ENCODE measurements at regions not wholly inside any gene's neighbourhood (a gene's known extent, or its start where the extent isn't known, plus 50 kb on each side); places are given as distances from the start of the nearest gene placed in this dataset.
"Not testable (repeated sequence)": the region's sequence is repeated elsewhere in the genome, so short reads cannot be mapped to it uniquely, and the experiment has no call there.

GRCh38 chr18:52063923-52064322 is 276.1 kb upstream of the DCC start:
- DNase-seq (ENCODE audit: low spot score): no peak

- DNase-seq (ENCODE audit: low spot score): no peak
Measured at GRCh38 chr18:52069201-52069600, 270.8 kb upstream of the DCC start.

- no peak for DNase-seq (ENCODE audit: low spot score)
Measured at GRCh38 chr18:52070291-52070756, 269.7 kb upstream of the DCC start.

- DNase-seq (ENCODE audit: low spot score): no peak
Measured at GRCh38 chr18:52077251-52077983, 262.6 kb upstream of the DCC start.

GRCh38 chr18:52082246-52082645 is 257.8 kb upstream of the DCC start:
- DNase-seq (ENCODE audit: low spot score): no peak

- DNase-seq (ENCODE audit: low spot score): no peak
Measured at GRCh38 chr18:52087140-52087539, 252.9 kb upstream of the DCC start.

GRCh38 chr18:52090005-52090404 is 250.0 kb upstream of the DCC start:
- DNase-seq (ENCODE audit: low spot score): no peak

- no peak for DNase-seq (ENCODE audit: low spot score)
Measured at GRCh38 chr18:52093171-52093570, 246.8 kb upstream of the DCC start.

GRCh38 chr18:52118684-52119083 is 221.3 kb upstream of the DCC start:
- DNase-seq (ENCODE audit: low spot score): no peak

- no peak for DNase-seq (ENCODE audit: low spot score)
Measured at GRCh38 chr18:52130624-52131301, 209.2 kb upstream of the DCC start.

- DNase-seq (ENCODE audit: low spot score): no peak
Measured at GRCh38 chr18:52131845-52132244, 208.2 kb upstream of the DCC start.

GRCh38 chr18:52136532-52136931 is 203.5 kb upstream of the DCC start:
- DNase-seq (ENCODE audit: low spot score): no peak

- DNase-seq (ENCODE audit: low spot score): no peak
Measured at GRCh38 chr18:52140986-52141385, 199.0 kb upstream of the DCC start.

- DNase-seq (ENCODE audit: low spot score): no peak
Measured at GRCh38 chr18:52150050-52150449, 189.9 kb upstream of the DCC start.

- no peak for DNase-seq (ENCODE audit: low spot score)
Measured at GRCh38 chr18:52152036-52152435, 188.0 kb upstream of the DCC start.

GRCh38 chr18:52156166-52156565 is 183.8 kb upstream of the DCC start:
- DNase-seq (ENCODE audit: low spot score): no peak

- DNase-seq (ENCODE audit: low spot score): no peak
Measured at GRCh38 chr18:52160636-52161035, 179.4 kb upstream of the DCC start.

GRCh38 chr18:52163478-52163877 is 176.5 kb upstream of the DCC start:
- no peak for DNase-seq (ENCODE audit: low spot score)

GRCh38 chr18:52168131-52168530 is 171.9 kb upstream of the DCC start:
- DNase-seq (ENCODE audit: low spot score): not testable (repeated sequence)

- DNase-seq (ENCODE audit: low spot score): no peak
Measured at GRCh38 chr18:52174220-52174619, 165.8 kb upstream of the DCC start.

GRCh38 chr18:52175406-52175805 is 164.6 kb upstream of the DCC start:
- no peak for DNase-seq (ENCODE audit: low spot score)

- DNase-seq (ENCODE audit: low spot score): no peak
Measured at GRCh38 chr18:52183107-52183506, 156.9 kb upstream of the DCC start.

- no peak for DNase-seq (ENCODE audit: low spot score)
Measured at GRCh38 chr18:52190195-52190594, 149.8 kb upstream of the DCC start.

GRCh38 chr18:52190631-52191030 is 149.4 kb upstream of the DCC start:
- DNase-seq (ENCODE audit: low spot score): no peak
